CD4-positive, alpha-beta T cell (primary cell): ENCODE measurements at regions not wholly inside any gene's neighbourhood (a gene's known extent, or its start where the extent isn't known, plus 50 kb on each side); places are given as distances from the start of the nearest gene placed in this dataset.

Experiments used
- ATAC-seq: fragments of 200-7000 bp; cut with Tn5 transposase; one replicate; pipeline ENCODE4 v1.10.0; 2022; ENCODE audit warnings: mild to moderate bottlenecking; ENCODE audit not compliant: poor library complexity
- CTCF ChIA-PET: fragments of 350-600 bp; sonication (Branson Sonifier 250); formaldehyde crosslinking; loops from one replicate; lab custom pipeline; 2021; ENCODE audit warnings: antibody characterized with exemption, inconsistent platforms; lab: Charles Lee
- POLR2A ChIA-PET: fragments of 350-600 bp; sonication (Branson Sonifier 250); formaldehyde crosslinking; loops from one replicate; lab custom pipeline; 2021; ENCODE audit warnings: antibody characterized with exemption, inconsistent platforms; lab: Charles Lee
- DNase-seq, 14 experiments: peaks; one replicate each; pipeline ENCODE4 v3.0.0-alpha.2; 2013 to 2020; ENCODE audit warnings: mixed read lengths in 2 of 14
- H3K27ac ChIP-seq, 2 donors: one replicate each; pipeline versions ENCODE4 v1.5.1 to v1.7.0; 2013; ENCODE audit warnings: low read length in 2 of 2, low read depth in 1 of 2, mild to moderate bottlenecking in 1 of 2
- H3K27me3 ChIP-seq, 2 experiments: 1 replicate in 1 of 2; 2 replicates in 1 of 2; pipeline versions ENCODE4 v1.6.1 to v1.7.0; 2013; ENCODE audit warnings: low read length in 2 of 2, control low read depth in 1 of 2, mild to moderate bottlenecking in 1 of 2, moderate library complexity in 1 of 2; ENCODE audit not compliant: insufficient read depth in 2 of 2, control insufficient read depth in 1 of 2
- H3K36me3 ChIP-seq: one replicate; pipeline ENCODE4 v1.6.1; 2013; ENCODE audit warnings: low read length, control low read depth; ENCODE audit not compliant: insufficient read depth
- H3K4me1 ChIP-seq: one replicate; pipeline ENCODE4 v1.6.1; 2013; ENCODE audit warnings: low read length, control low read depth; ENCODE audit not compliant: insufficient read depth
- H3K4me3 ChIP-seq: one replicate; pipeline ENCODE4 v1.5.1; 2013; ENCODE audit warnings: mild to moderate bottlenecking, low read length, moderate library complexity
- H3K9me3 ChIP-seq, 2 experiments: 1 replicate in 1 of 2; 2 replicates in 1 of 2; pipeline versions ENCODE4 v1.6.1 to v1.7.0; 2013; ENCODE audit warnings: low read length in 2 of 2, mild to moderate bottlenecking in 2 of 2, control low read depth in 1 of 2, moderate library complexity in 1 of 2; ENCODE audit not compliant: control insufficient read depth in 1 of 2, insufficient read depth in 1 of 2
- H3K27ac Mint-ChIP-seq: one replicate; pipeline ENCODE4 v1.8.0; 2020; ENCODE audit warnings: mixed read lengths
- H3K27me3 Mint-ChIP-seq: one replicate; pipeline ENCODE4 v1.8.0; 2021; ENCODE audit warnings: mixed read lengths
- H3K36me3 Mint-ChIP-seq: one replicate; pipeline ENCODE4 v1.8.0; 2021; ENCODE audit warnings: low read depth, mixed read lengths
- H3K4me1 Mint-ChIP-seq: one replicate; pipeline ENCODE4 v1.8.0; 2021; ENCODE audit warnings: low read depth, mixed read lengths
- H3K4me3 Mint-ChIP-seq: one replicate; pipeline ENCODE4 v1.8.0; 2020; ENCODE audit warnings: mild to moderate bottlenecking, mixed read lengths
- H3K9me3 Mint-ChIP-seq: one replicate; pipeline ENCODE4 v1.8.0; 2020; ENCODE audit warnings: mixed read lengths
- CTCF ChIP-seq: fragments of 200-600 bp; IDR thresholded peaks from one replicate; pipeline ENCODE4 v1.8.0; 2022; ENCODE audit warnings: antibody characterized with exemption, mild to moderate bottlenecking
- intact Hi-C, 2 experiments: fragments of 100-400 bp; cut with DNase I in 1 of 2; cut with micrococcal nuclease in 1 of 2; formaldehyde crosslinking; loops; one replicate each; pipeline versions ENCODE4 v1.15.1 to v1.9.0; 2023 to 2025; cut with DNase I, micrococcal nuclease

GRCh38 chr6:111952821-111953540 is 79.7 kb upstream of the FYN start:
- CTCF ChIA-PET: no interaction called here
- intact Hi-C loops: loop anchor here in 1 of 2 experiments (5.0 kb wide), 1 partner anchor 39 kb away; no protein-coding TSS in a partner anchor
- no peaks in the 10 kb centered on the region for H3K27me3 ChIP-seq
- Mint-ChIP-seq H3K27me3 (no peaks in the 10 kb centered on the region), H3K4me3 (no peak overlapping the region), H3K4me1 (peaks cover 16% of the 10 kb centered on the region), H3K36me3 (no peaks in the 10 kb centered on the region), H3K27ac (no peak overlapping the region), H3K9me3 (no peaks in the 10 kb centered on the region)
- no peaks in the 10 kb centered on the region for H3K36me3 ChIP-seq
- POLR2A ChIA-PET: interaction anchor here (1.0 to 1.3 kb wide), 2 partner anchors 15 to 80 kb away, joined by 3 read pairs; partner anchors contain the start of gene FYN
- DNase-seq (no peak), ATAC-seq (no peak)
- H3K27ac ChIP-seq: no peak overlapping the region
- no peaks in the 10 kb centered on the region for H3K4me1 ChIP-seq
- no peaks in the 10 kb centered on the region for H3K9me3 ChIP-seq
- no peak overlapping the region for H3K4me3 ChIP-seq
- no peak for TF ChIP-seq CTCF

- CTCF ChIA-PET: interaction anchor here (1.0 to 1.5 kb wide), 2 partner anchors 14 to 103 kb away, joined by 3 to 4 read pairs; no protein-coding TSS in a partner anchor
- DNase-seq (no peak), ATAC-seq (no peak)
- H3K9me3 ChIP-seq: no peaks in the 10 kb centered on the region
- no peak overlapping the region for H3K4me3 Mint-ChIP-seq
- POLR2A ChIA-PET: interaction anchor here (1.0 kb wide), 1 partner anchor 16 kb away, joined by 3 read pairs; no protein-coding TSS in a partner anchor
- no peaks in the 10 kb centered on the region for H3K9me3 Mint-ChIP-seq
- H3K27ac Mint-ChIP-seq: no peak overlapping the region
- H3K4me3 ChIP-seq: no peak overlapping the region
- H3K27ac ChIP-seq: no peak overlapping the region
- no peaks in the 10 kb centered on the region for H3K4me1 ChIP-seq
- no peaks in the 10 kb centered on the region for H3K27me3 Mint-ChIP-seq
- H3K36me3 ChIP-seq: no peaks in the 10 kb centered on the region
- no peaks in the 10 kb centered on the region for H3K36me3 Mint-ChIP-seq
- intact Hi-C loops: no loop called here
- H3K27me3 ChIP-seq: no peaks in the 10 kb centered on the region
- H3K4me1 Mint-ChIP-seq: peaks cover 16% of the 10 kb centered on the region
- TF ChIP-seq CTCF: no peak
Observed at GRCh38 chr6:111956098-111956497, 82.8 kb upstream of the FYN start.

- Histone ChIP-seq H3K9me3 (no peaks in the 10 kb centered on the region), H3K36me3 (no peaks in the 10 kb centered on the region), H3K4me1 (no peaks in the 10 kb centered on the region), H3K27ac (no peak overlapping the region), H3K4me3 (no peak overlapping the region), H3K27me3 (no peaks in the 10 kb centered on the region)
- intact Hi-C loops: no loop called here
- peaks cover 5% of the 10 kb centered on the region for H3K4me1 Mint-ChIP-seq
- ChIA-PET POLR2A (interaction anchor here (1.0 to 2.3 kb wide), 2 partner anchors 13 to 16 kb away, joined by 3 to 9 read pairs; no protein-coding TSS in a partner anchor), CTCF (interaction anchor here (1.5 kb wide), 1 partner anchor 104 kb away, joined by 4 read pairs; no protein-coding TSS in a partner anchor)
- TF ChIP-seq CTCF: no peak
- H3K27me3 Mint-ChIP-seq: no peaks in the 10 kb centered on the region
- H3K27ac Mint-ChIP-seq: no peak overlapping the region
- H3K4me3 Mint-ChIP-seq: no peak overlapping the region
- H3K9me3 Mint-ChIP-seq: no peaks in the 10 kb centered on the region
- ATAC-seq (no peak), DNase-seq (no peak)
- H3K36me3 Mint-ChIP-seq: no peaks in the 10 kb centered on the region
Observed at GRCh38 chr6:111957623-111958315, 84.5 kb upstream of the FYN start.
